Choroid plexus epithelial cell (primary cell): ENCODE measurements at regions not wholly inside any gene's neighbourhood (a gene's known extent, or its start where the extent isn't known, plus 50 kb on each side); places are given as distances from the start of the nearest gene placed in this dataset.

Experiments used
- DNase-seq: peaks from one replicate; pipeline ENCODE4 v3.0.0-alpha.2; 2010; ENCODE audit warnings: low read depth
- H3K4me3 ChIP-seq: 2 replicates; pipeline ENCODE4 v1.5.1; 2011; ENCODE audit warnings: low read depth, mild to moderate bottlenecking, control low read depth, low read length, moderate library complexity
- TF ChIP-seq, protein P1 (sequence below): conservative IDR thresholded peaks from 2 replicates; pipeline ENCODE4 v1.5.1; 2011; ENCODE audit warnings: low read depth, mild to moderate bottlenecking, control low read depth, inconsistent platforms, low read length, moderate library complexity

- TF ChIP-seq, protein P1, sequence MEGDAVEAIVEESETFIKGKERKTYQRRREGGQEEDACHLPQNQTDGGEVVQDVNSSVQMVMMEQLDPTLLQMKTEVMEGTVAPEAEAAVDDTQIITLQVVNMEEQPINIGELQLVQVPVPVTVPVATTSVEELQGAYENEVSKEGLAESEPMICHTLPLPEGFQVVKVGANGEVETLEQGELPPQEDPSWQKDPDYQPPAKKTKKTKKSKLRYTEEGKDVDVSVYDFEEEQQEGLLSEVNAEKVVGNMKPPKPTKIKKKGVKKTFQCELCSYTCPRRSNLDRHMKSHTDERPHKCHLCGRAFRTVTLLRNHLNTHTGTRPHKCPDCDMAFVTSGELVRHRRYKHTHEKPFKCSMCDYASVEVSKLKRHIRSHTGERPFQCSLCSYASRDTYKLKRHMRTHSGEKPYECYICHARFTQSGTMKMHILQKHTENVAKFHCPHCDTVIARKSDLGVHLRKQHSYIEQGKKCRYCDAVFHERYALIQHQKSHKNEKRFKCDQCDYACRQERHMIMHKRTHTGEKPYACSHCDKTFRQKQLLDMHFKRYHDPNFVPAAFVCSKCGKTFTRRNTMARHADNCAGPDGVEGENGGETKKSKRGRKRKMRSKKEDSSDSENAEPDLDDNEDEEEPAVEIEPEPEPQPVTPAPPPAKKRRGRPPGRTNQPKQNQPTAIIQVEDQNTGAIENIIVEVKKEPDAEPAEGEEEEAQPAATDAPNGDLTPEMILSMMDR, result no peak
Observed at GRCh38 chr10:3006607-3007006, 60.7 kb upstream of the PFKP start.

DNA sequence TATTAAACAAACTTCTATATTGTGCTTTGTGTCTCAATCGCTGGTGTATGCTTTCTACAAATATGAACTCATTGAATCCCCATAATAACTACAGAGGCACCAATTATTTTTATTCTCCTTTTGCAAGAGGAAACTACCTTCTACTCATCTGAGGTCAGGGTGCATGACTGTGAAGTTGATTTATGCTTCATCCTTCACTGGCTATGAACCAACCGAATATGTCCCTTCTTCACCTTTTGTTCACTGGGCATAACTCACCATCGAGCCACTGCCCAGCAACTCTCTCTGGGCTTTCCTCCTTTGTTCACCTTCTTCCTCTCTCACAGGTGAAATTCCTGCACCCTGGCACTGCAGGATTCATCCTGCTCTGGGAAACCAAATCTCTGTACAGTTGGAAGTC is 61.3 kb upstream of the PFKP start:
- no peak for DNase-seq
- H3K4me3 ChIP-seq, result no peak overlapping the region
- TF ChIP-seq, protein P1, result no peak

More at GRCh38 chr10:3006607-3007006, 60.7 kb upstream of the PFKP start:
- no peak overlapping the region for H3K4me3 ChIP-seq
- no peak for DNase-seq

GRCh38 chr10:3002304-3002703 is 65.0 kb upstream of the PFKP start:
- H3K4me3 ChIP-seq, result no peak overlapping the region
- TF ChIP-seq, protein P1, result no peak
- no peak for DNase-seq

- H3K4me3 ChIP-seq, result no peak overlapping the region
- TF ChIP-seq, protein P1, result no peak
- no peak for DNase-seq
Observed at GRCh38 chr10:3000048-3000447, 67.3 kb upstream of the PFKP start.

DNA sequence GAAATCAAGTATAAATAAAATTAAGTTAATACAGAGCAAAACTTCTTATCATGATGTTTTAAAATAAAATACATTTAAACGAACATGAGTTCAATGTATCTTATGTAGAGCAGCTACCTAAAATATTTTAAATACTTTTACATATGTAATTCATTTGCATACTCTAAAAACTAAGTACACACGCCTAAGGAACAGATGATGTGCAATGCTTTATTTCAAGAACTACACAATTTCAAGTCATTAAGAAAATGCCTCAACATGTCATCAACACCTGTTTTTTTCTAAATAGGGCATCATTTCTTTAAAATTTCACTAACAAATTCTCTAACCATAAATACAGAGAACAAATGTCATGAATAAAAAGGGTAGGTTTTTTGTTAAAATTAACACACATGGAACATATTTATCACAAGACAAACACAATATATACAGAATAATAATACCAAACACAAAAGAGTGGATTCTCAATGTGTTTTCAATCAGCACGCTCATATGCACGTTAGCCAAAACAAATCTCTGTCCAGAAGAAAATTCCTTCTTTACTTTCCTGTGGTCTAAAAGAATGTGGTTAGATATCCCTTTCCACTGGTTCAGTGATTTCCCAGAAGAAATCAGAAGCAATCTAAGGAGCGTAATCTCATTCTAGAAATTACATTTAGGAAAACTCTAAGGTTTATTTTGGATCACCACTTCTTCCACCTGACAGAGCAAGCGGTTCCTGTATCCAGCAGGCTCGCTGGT is 73.0 kb upstream of the PFKP start:
- TF ChIP-seq, protein P1, result no peak
- no peak overlapping the region for H3K4me3 ChIP-seq
- peak; percentile 12 for DNase-seq

DNA sequence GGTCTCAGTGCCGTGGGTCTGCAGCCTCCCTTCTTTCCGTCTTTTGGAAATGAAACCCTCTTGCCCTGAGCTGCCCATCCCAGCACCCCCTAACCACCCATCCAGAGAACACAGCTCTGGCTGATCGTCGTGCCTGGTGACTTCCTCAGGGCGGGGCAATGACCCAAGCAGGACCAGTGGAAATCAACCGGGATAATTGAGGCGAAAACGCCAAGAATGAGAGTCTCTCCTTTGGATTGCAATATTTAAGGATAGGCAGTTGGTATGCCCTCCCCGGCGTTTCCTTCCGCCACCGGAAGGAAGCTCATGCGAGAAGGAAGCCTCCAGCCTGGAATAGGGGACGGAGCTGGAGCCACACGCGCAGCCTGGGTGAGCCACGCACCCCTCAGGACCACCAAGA is 73.7 kb upstream of the PFKP start:
- DNase-seq, result no peak
- TF ChIP-seq, protein P1, result no peak
- no peak overlapping the region for H3K4me3 ChIP-seq
